HEK293 (cell line): ENCODE measurements at regions not wholly inside any gene's neighbourhood (a gene's known extent, or its start where the extent isn't known, plus 50 kb on each side); places are given as distances from the start of the nearest gene placed in this dataset.

ENCODE experiments used
- GFI1B ChIP-seq: fragments of 450-650 bp; formaldehyde crosslinking; IDR thresholded peaks from 2 replicates; pipeline ENCODE4 v1.5.1; 2016; ENCODE audit warnings: missing biosample characterization, missing genetic modification characterization
- GLI2 ChIP-seq: fragments of 450-650 bp; formaldehyde crosslinking; IDR thresholded peaks from 2 replicates; pipeline ENCODE4; 2017; ENCODE audit warnings: missing biosample characterization, missing genetic modification characterization, low read depth, borderline replicate concordance
- KLF1 ChIP-seq: fragments of 450-650 bp; formaldehyde crosslinking; IDR thresholded peaks from 2 replicates; pipeline ENCODE4 v1.5.1; 2016; ENCODE audit warnings: missing biosample characterization, missing genetic modification characterization
- MZF1 ChIP-seq: fragments of 450-650 bp; formaldehyde crosslinking; IDR thresholded peaks from 2 replicates; pipeline ENCODE4 v1.5.1; 2017; ENCODE audit warnings: missing biosample characterization, missing genetic modification characterization, borderline replicate concordance
- OVOL3 ChIP-seq: fragments of 450-650 bp; formaldehyde crosslinking; IDR thresholded peaks from 2 replicates; pipeline ENCODE4 v1.5.1; 2016; ENCODE audit warnings: missing biosample characterization, missing genetic modification characterization
- TCF7L2 ChIP-seq: IDR thresholded peaks from 2 replicates; pipeline ENCODE4 v1.6.1; 2011; ENCODE audit warnings: low read depth, mild to moderate bottlenecking, inconsistent platforms, low read length, moderate library complexity, borderline replicate concordance
- ZBTB21 ChIP-seq: fragments of 450-650 bp; formaldehyde crosslinking; IDR thresholded peaks from 2 replicates; pipeline ENCODE4 v1.5.1; 2017; ENCODE audit warnings: missing biosample characterization, missing genetic modification characterization
- ZFP37 ChIP-seq: fragments of 450-650 bp; formaldehyde crosslinking; IDR thresholded peaks from 2 replicates; pipeline ENCODE4 v1.5.1; 2016; ENCODE audit warnings: missing biosample characterization, missing genetic modification characterization
- ZNF133 ChIP-seq: fragments of 450-650 bp; formaldehyde crosslinking; IDR thresholded peaks from 2 replicates; pipeline ENCODE4 v1.5.1; 2016; ENCODE audit warnings: missing biosample characterization, missing genetic modification characterization
- ZNF140 ChIP-seq: fragments of 450-650 bp; formaldehyde crosslinking; IDR thresholded peaks from 2 replicates; pipeline ENCODE4 v1.5.1; 2016; ENCODE audit warnings: missing biosample characterization, missing genetic modification characterization
- ZNF175 ChIP-seq: fragments of 450-650 bp; formaldehyde crosslinking; IDR thresholded peaks from 2 replicates; pipeline ENCODE4 v1.5.1; 2016; ENCODE audit warnings: missing biosample characterization, missing genetic modification characterization
- ZNF214 ChIP-seq: fragments of 450-650 bp; formaldehyde crosslinking; IDR thresholded peaks from 2 replicates; pipeline ENCODE4 v1.5.1; 2017; ENCODE audit warnings: missing biosample characterization, mild to moderate bottlenecking, missing genetic modification characterization, borderline replicate concordance
- ZNF221 ChIP-seq: fragments of 450-650 bp; formaldehyde crosslinking; IDR thresholded peaks from 2 replicates; pipeline ENCODE4 v1.5.1; 2017; ENCODE audit warnings: missing biosample characterization, missing genetic modification characterization, borderline replicate concordance
- ZNF239 ChIP-seq: fragments of 450-650 bp; formaldehyde crosslinking; IDR thresholded peaks from 2 replicates; pipeline ENCODE4 v1.5.1; 2016; ENCODE audit warnings: missing biosample characterization, missing genetic modification characterization
- ZNF350 ChIP-seq: fragments of 450-650 bp; formaldehyde crosslinking; IDR thresholded peaks from 2 replicates; pipeline ENCODE4 v1.5.0; 2017; ENCODE audit warnings: missing biosample characterization, mild to moderate bottlenecking, missing genetic modification characterization
- ZNF426 ChIP-seq: fragments of 450-650 bp; formaldehyde crosslinking; IDR thresholded peaks from 2 replicates; pipeline ENCODE4 v1.5.1; 2017; ENCODE audit warnings: missing biosample characterization, missing genetic modification characterization, mild to moderate bottlenecking, inconsistent platforms, moderate library complexity
- ZNF501 ChIP-seq: fragments of 450-650 bp; formaldehyde crosslinking; IDR thresholded peaks from 2 replicates; pipeline ENCODE4 v1.5.1; 2016; ENCODE audit warnings: missing biosample characterization, missing genetic modification characterization
- ZNF510 ChIP-seq: fragments of 450-650 bp; formaldehyde crosslinking; IDR thresholded peaks from 2 replicates; pipeline ENCODE4 v1.5.1; 2018; ENCODE audit warnings: mild to moderate bottlenecking, missing genetic modification characterization, missing biosample characterization; ENCODE audit not compliant: insufficient replicate concordance
- ZNF521 ChIP-seq: fragments of 450-650 bp; formaldehyde crosslinking; IDR thresholded peaks from 2 replicates; pipeline ENCODE4 v1.5.1; 2017; ENCODE audit warnings: missing biosample characterization, mild to moderate bottlenecking, missing genetic modification characterization
- ZNF549 ChIP-seq: fragments of 450-650 bp; IDR thresholded peaks from 2 replicates; pipeline ENCODE4 v1.5.1; 2018; ENCODE audit warnings: missing biosample characterization, missing genetic modification characterization, mild to moderate bottlenecking, inconsistent platforms, moderate library complexity
- ZNF561 ChIP-seq: fragments of 450-650 bp; IDR thresholded peaks from 2 replicates; pipeline ENCODE4 v1.5.1; 2018; ENCODE audit warnings: missing biosample characterization, missing genetic modification characterization, borderline replicate concordance
- ZNF571 ChIP-seq: fragments of 450-650 bp; formaldehyde crosslinking; IDR thresholded peaks from 2 replicates; pipeline ENCODE4 v1.5.0; 2017; ENCODE audit warnings: missing biosample characterization, missing genetic modification characterization
- ZNF600 ChIP-seq: fragments of 450-650 bp; formaldehyde crosslinking; IDR thresholded peaks from 2 replicates; pipeline ENCODE4 v1.5.1; 2016; ENCODE audit warnings: missing biosample characterization, missing genetic modification characterization
- ZNF624 ChIP-seq: fragments of 450-650 bp; formaldehyde crosslinking; IDR thresholded peaks from 2 replicates; pipeline ENCODE4 v1.5.1; 2017; ENCODE audit warnings: missing biosample characterization, missing genetic modification characterization
- ZNF658 ChIP-seq: fragments of 450-650 bp; formaldehyde crosslinking; IDR thresholded peaks from 2 replicates; pipeline ENCODE4; 2016; ENCODE audit warnings: missing biosample characterization, missing genetic modification characterization
- ZNF792 ChIP-seq: fragments of 450-650 bp; formaldehyde crosslinking; IDR thresholded peaks from 2 replicates; pipeline ENCODE4 v1.5.1; 2016; ENCODE audit warnings: missing biosample characterization, missing genetic modification characterization
- ZXDB ChIP-seq: fragments of 450-650 bp; formaldehyde crosslinking; IDR thresholded peaks from 2 replicates; pipeline ENCODE4 v1.5.1; 2016; ENCODE audit warnings: missing biosample characterization, missing genetic modification characterization
- TF ChIP-seq, protein P1 (sequence below): fragments of 450-650 bp; formaldehyde crosslinking; IDR thresholded peaks from 2 replicates; pipeline ENCODE4 v1.5.1; 2017; ENCODE audit warnings: missing biosample characterization, missing genetic modification characterization
- TF ChIP-seq, protein P2 (sequence below): fragments of 450-650 bp; IDR thresholded peaks from 2 replicates; pipeline ENCODE4 v1.5.1; 2018; ENCODE audit warnings: missing biosample characterization, mild to moderate bottlenecking, missing genetic modification characterization
- TF ChIP-seq, protein P3 (sequence below): fragments of 450-650 bp; formaldehyde crosslinking; IDR thresholded peaks from 2 replicates; pipeline ENCODE4; 2016; ENCODE audit warnings: missing biosample characterization, missing genetic modification characterization
- TF ChIP-seq, protein P4 (sequence below): fragments of 450-650 bp; formaldehyde crosslinking; IDR thresholded peaks from 2 replicates; pipeline ENCODE4 v1.5.1; 2016; ENCODE audit warnings: missing biosample characterization, missing genetic modification characterization
- TF ChIP-seq, protein P5 (sequence below): fragments of 450-650 bp; formaldehyde crosslinking; IDR thresholded peaks from 2 replicates; pipeline ENCODE4 v1.5.1; 2017; ENCODE audit warnings: missing biosample characterization, missing genetic modification characterization
- TF ChIP-seq, protein P6 (sequence below): fragments of 450-650 bp; formaldehyde crosslinking; IDR thresholded peaks from 2 replicates; pipeline ENCODE4 v1.5.1; 2016; ENCODE audit warnings: missing biosample characterization, missing genetic modification characterization

DNA sequence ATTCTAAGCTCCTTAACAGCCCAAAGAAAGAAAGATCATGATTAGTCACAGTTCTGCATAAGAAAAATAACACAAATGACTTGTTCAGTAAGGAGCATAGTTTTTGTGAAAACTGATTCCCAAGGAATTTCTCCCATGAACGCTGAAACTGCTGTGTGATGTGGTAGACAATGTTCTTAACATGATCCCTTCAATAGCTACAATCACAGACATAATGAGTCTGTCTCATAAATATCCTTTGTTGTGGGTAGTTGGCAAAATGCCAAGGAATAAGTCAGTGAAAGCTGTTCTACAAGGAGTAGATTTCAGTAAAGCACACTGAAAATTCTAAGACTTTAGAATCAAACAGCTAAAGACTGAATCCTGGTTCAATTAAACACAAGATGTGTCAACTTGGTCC lies 404.8 kb downstream of the HLX start (continued):
- TF ChIP-seq ZNF792 (tag by site-specific recombination) (no peak), ZNF624 (tag by site-specific recombination) (no peak), ZNF521 (no peak), ZFP37 (tag by site-specific recombination) (no peak), ZBTB21 (tag by site-specific recombination) (no peak), ZNF175 (tag by site-specific recombination) (no peak), MZF1 (tag by site-specific recombination) (peak; percentile 34; the same call in 1 of the 2 replicates), ZNF221 (no peak; the same call in 1 of the 2 replicates), GFI1B (tag by site-specific recombination) (peak; percentile 76), ZNF510 (tag by site-specific recombination) (no peak), ZNF426 (no peak), ZNF658 (tag by site-specific recombination) (no peak), ZNF549 (peak; percentile 75; the same call in 1 of the 2 replicates), ZNF350 (peak; percentile 90), ZNF600 (tag by site-specific recombination) (no peak), ZNF140 (no peak), OVOL3 (tag by site-specific recombination) (no peak), ZNF239 (no peak), ZXDB (tag by site-specific recombination) (no peak), ZNF501 (tag by site-specific recombination) (no peak), ZNF571 (tag by site-specific recombination) (0 out of 2 replicates have a peak, but pooled peaks have one; percentile 66), ZNF214 (tag by site-specific recombination) (peak; percentile 54; the same call in 1 of the 2 replicates), TCF7L2 (no peak), KLF1 (no peak), GLI2 (tag by site-specific recombination) (0 out of 2 replicates have a peak, but pooled peaks have one; percentile 30), ZNF133 (no peak), ZNF561 (tag by site-specific recombination) (peak; percentile 76; the same call in 1 of the 2 replicates)
- TF ChIP-seq, protein P1, sequence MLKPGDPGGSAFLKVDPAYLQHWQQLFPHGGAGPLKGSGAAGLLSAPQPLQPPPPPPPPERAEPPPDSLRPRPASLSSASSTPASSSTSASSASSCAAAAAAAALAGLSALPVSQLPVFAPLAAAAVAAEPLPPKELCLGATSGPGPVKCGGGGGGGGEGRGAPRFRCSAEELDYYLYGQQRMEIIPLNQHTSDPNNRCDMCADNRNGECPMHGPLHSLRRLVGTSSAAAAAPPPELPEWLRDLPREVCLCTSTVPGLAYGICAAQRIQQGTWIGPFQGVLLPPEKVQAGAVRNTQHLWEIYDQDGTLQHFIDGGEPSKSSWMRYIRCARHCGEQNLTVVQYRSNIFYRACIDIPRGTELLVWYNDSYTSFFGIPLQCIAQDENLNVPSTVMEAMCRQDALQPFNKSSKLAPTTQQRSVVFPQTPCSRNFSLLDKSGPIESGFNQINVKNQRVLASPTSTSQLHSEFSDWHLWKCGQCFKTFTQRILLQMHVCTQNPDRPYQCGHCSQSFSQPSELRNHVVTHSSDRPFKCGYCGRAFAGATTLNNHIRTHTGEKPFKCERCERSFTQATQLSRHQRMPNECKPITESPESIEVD: peak; percentile 86
- TF ChIP-seq, protein P2, sequence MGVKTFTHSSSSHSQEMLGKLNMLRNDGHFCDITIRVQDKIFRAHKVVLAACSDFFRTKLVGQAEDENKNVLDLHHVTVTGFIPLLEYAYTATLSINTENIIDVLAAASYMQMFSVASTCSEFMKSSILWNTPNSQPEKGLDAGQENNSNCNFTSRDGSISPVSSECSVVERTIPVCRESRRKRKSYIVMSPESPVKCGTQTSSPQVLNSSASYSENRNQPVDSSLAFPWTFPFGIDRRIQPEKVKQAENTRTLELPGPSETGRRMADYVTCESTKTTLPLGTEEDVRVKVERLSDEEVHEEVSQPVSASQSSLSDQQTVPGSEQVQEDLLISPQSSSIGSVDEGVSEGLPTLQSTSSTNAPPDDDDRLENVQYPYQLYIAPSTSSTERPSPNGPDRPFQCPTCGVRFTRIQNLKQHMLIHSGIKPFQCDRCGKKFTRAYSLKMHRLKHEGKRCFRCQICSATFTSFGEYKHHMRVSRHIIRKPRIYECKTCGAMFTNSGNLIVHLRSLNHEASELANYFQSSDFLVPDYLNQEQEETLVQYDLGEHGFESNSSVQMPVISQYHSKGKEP (tag by site-specific recombination): peak; percentile 85
- TF ChIP-seq, protein P3, sequence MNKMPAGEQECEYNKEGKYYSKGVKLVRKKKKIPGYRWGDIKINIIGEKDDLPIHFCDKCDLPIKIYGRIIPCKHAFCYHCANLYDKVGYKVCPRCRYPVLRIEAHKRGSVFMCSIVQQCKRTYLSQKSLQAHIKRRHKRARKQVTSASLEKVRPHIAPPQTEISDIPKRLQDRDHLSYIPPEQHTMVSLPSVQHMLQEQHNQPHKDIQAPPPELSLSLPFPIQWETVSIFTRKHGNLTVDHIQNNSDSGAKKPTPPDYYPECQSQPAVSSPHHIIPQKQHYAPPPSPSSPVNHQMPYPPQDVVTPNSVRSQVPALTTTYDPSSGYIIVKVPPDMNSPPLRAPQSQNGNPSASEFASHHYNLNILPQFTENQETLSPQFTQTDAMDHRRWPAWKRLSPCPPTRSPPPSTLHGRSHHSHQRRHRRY: no peak
- TF ChIP-seq, protein P4, sequence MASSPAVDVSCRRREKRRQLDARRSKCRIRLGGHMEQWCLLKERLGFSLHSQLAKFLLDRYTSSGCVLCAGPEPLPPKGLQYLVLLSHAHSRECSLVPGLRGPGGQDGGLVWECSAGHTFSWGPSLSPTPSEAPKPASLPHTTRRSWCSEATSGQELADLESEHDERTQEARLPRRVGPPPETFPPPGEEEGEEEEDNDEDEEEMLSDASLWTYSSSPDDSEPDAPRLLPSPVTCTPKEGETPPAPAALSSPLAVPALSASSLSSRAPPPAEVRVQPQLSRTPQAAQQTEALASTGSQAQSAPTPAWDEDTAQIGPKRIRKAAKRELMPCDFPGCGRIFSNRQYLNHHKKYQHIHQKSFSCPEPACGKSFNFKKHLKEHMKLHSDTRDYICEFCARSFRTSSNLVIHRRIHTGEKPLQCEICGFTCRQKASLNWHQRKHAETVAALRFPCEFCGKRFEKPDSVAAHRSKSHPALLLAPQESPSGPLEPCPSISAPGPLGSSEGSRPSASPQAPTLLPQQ (tag by site-specific recombination): no peak
- TF ChIP-seq, protein P5, sequence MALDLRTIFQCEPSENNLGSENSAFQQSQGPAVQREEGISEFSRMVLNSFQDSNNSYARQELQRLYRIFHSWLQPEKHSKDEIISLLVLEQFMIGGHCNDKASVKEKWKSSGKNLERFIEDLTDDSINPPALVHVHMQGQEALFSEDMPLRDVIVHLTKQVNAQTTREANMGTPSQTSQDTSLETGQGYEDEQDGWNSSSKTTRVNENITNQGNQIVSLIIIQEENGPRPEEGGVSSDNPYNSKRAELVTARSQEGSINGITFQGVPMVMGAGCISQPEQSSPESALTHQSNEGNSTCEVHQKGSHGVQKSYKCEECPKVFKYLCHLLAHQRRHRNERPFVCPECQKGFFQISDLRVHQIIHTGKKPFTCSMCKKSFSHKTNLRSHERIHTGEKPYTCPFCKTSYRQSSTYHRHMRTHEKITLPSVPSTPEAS: no peak
- TF ChIP-seq, protein P6, sequence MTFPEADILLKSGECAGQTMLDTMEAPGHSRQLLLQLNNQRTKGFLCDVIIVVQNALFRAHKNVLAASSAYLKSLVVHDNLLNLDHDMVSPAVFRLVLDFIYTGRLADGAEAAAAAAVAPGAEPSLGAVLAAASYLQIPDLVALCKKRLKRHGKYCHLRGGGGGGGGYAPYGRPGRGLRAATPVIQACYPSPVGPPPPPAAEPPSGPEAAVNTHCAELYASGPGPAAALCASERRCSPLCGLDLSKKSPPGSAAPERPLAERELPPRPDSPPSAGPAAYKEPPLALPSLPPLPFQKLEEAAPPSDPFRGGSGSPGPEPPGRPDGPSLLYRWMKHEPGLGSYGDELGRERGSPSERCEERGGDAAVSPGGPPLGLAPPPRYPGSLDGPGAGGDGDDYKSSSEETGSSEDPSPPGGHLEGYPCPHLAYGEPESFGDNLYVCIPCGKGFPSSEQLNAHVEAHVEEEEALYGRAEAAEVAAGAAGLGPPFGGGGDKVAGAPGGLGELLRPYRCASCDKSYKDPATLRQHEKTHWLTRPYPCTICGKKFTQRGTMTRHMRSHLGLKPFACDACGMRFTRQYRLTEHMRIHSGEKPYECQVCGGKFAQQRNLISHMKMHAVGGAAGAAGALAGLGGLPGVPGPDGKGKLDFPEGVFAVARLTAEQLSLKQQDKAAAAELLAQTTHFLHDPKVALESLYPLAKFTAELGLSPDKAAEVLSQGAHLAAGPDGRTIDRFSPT: no peak
